ENCODE measurements at regions not wholly inside any gene's neighbourhood (a gene's known extent, or its start where the extent isn't known, plus 50 kb on each side); places are given as distances from the start of the nearest gene placed in this dataset.

- TF ChIP-seq CTCF (IDR thresholded peaks at IDR 0.05) (no peak), KDM5A (IDR thresholded peaks at IDR 0.05) (no peak), CEBPB (IDR thresholded peaks at IDR 0.05) (no peak), POLR2A (IDR thresholded peaks at IDR 0.05; ENCODE audit: low read length) (no peak), MYC (IDR thresholded peaks at IDR 0.05; ENCODE audit: borderline replicate concordance, low read length) (no peak), CHD2 (IDR thresholded peaks at IDR 0.05; ENCODE audit: low read length, partially characterized antibody) (no peak), EP300 (IDR thresholded peaks at IDR 0.05) (no peak), FOSL2 (IDR thresholded peaks at IDR 0.05) (no peak), FOSL2 (CRISPR knock-in tag; IDR thresholded peaks at IDR 0.05) (no peak), RAD21 (conservative IDR thresholded peaks at IDR 0.05 in 1 of 2, IDR thresholded peaks at IDR 0.05 in 1 of 2) (no peak), USF2 (IDR thresholded peaks at IDR 0.05) (no peak), ESRRA (IDR thresholded peaks at IDR 0.05; ENCODE audit: borderline replicate concordance, low read length) (no peak), REST (IDR thresholded peaks at IDR 0.05) (no peak), ZFP36 (IDR thresholded peaks at IDR 0.05; ENCODE audit: borderline replicate concordance, partially characterized antibody) (no peak)
These were observed 95.1 kb upstream of the CNTNAP4 start for GRCh38 chr16:76182041-76182635.
